ENCODE measurements at regions not wholly inside any gene's neighbourhood (a gene's known extent, or its start where the extent isn't known, plus 50 kb on each side); places are given as distances from the start of the nearest gene placed in this dataset.

DNA sequence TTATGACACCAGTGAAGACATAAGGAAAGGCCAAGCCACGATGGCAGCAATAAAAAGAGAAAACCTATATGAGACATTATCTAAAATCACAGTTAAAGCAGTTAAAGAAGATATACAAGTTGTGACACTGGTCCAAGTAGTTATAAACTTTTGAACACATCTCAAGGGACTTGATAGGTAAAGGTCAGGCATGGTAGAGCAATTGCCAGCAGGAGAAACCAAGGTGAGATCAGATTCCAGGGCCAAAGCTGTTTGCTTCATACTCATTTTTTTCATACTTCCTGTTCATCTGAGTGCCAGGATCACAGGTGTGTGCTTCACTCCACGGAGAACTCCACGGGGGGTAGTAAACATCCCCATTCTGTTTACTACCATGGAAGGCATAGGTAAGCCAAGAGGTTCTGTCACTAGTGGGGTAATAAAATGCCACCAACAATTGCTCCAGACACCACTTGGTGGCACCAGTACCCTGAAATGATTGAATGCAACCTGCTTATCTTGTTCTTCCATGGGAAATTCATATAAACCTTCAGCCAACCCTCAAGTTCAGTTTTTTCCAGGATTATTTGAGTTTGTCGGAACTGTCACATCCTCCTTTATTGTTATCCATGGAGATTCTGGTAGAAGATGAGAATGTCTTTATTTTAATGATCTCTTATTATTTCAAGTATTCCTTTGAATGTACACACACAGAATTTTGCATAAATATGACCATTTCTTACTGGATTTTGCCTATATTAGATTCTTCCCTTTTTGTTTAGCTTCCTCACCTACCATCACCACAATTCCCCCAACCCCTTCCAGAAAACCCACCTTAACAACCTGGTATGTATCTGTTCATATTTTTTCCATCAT lies 59.2 kb upstream of the TSPAN8 start:
- Histone ChIP-seq H3K9me3 (ENCODE audit: control insufficient read depth in 4 of 4, insufficient read depth in 3 of 4, low read length in 3 of 4) (no peaks in the 10 kb centered on the region), H3K36me3 (ENCODE audit: control insufficient read depth in 4 of 4, insufficient read depth in 4 of 4, low read length in 4 of 4) (no peaks in the 10 kb centered on the region), H3K27ac (ENCODE audit: low read depth in 1 of 2, low read length in 1 of 2) (no peak overlapping the region), H3K4me1 (ENCODE audit: control insufficient read depth in 5 of 5, insufficient read depth in 5 of 5, low read length in 5 of 5) (peaks cover 0 to 34% (median 0%) of the 10 kb centered on the region in 5 donors), H3K27me3 (ENCODE audit: control insufficient read depth in 3 of 3, insufficient read depth in 3 of 3, low read length in 2 of 3) (no peaks in the 10 kb centered on the region), H3K4me3 (no peak overlapping the region), H3K9ac (ENCODE audit: insufficient read depth in 1 of 2, low read length in 2 of 2) (no peak overlapping the region)
- WGBS, 2 donors: 47 to 48% methylated on average over 4 of the region's 4 CpGs
- peak in 2 of 3 donors; percentile 50 to 66 for DNase-seq
- ATAC-seq (ENCODE audit: insufficient read depth, low FRiP score): peak; percentile 46
- TF ChIP-seq, protein P1, sequence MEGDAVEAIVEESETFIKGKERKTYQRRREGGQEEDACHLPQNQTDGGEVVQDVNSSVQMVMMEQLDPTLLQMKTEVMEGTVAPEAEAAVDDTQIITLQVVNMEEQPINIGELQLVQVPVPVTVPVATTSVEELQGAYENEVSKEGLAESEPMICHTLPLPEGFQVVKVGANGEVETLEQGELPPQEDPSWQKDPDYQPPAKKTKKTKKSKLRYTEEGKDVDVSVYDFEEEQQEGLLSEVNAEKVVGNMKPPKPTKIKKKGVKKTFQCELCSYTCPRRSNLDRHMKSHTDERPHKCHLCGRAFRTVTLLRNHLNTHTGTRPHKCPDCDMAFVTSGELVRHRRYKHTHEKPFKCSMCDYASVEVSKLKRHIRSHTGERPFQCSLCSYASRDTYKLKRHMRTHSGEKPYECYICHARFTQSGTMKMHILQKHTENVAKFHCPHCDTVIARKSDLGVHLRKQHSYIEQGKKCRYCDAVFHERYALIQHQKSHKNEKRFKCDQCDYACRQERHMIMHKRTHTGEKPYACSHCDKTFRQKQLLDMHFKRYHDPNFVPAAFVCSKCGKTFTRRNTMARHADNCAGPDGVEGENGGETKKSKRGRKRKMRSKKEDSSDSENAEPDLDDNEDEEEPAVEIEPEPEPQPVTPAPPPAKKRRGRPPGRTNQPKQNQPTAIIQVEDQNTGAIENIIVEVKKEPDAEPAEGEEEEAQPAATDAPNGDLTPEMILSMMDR (IDR thresholded peaks at IDR 0.05; ENCODE audit: control extremely low read depth, extremely low read depth): no peak

- DNase-seq (peak in 1 of 3 donors; percentile 69), ATAC-seq (ENCODE audit: insufficient read depth, low FRiP score) (no peak)
- no peaks in the 10 kb centered on the region for H3K36me3 ChIP-seq (ENCODE audit: control insufficient read depth in 4 of 4, insufficient read depth in 4 of 4, low read length in 4 of 4)
- no peaks in the 10 kb centered on the region for H3K27me3 ChIP-seq (ENCODE audit: control insufficient read depth in 3 of 3, insufficient read depth in 3 of 3, low read length in 2 of 3)
- H3K4me3 ChIP-seq: no peak overlapping the region
- peaks cover 0 to 22% (median 0%) of the 10 kb centered on the region in 5 donors for H3K4me1 ChIP-seq (ENCODE audit: control insufficient read depth in 5 of 5, insufficient read depth in 5 of 5, low read length in 5 of 5)
- no peak overlapping the region for H3K9ac ChIP-seq (ENCODE audit: insufficient read depth in 1 of 2, low read length in 2 of 2)
- WGBS, 2 donors: 41 to 67% methylated on average over 6 of the region's 6 CpGs
- TF ChIP-seq, protein P1 (IDR thresholded peaks at IDR 0.05; ENCODE audit: control extremely low read depth, extremely low read depth): no peak
- H3K27ac ChIP-seq (ENCODE audit: low read depth in 1 of 2, low read length in 1 of 2): no peak overlapping the region
- peaks cover 0 to 5% (median 0%) of the 10 kb centered on the region in 4 donors for H3K9me3 ChIP-seq (ENCODE audit: control insufficient read depth in 4 of 4, insufficient read depth in 3 of 4, low read length in 3 of 4)
These were observed 56.9 kb upstream of the TSPAN8 start for GRCh38 chr12:71214511-71215285.

DNA sequence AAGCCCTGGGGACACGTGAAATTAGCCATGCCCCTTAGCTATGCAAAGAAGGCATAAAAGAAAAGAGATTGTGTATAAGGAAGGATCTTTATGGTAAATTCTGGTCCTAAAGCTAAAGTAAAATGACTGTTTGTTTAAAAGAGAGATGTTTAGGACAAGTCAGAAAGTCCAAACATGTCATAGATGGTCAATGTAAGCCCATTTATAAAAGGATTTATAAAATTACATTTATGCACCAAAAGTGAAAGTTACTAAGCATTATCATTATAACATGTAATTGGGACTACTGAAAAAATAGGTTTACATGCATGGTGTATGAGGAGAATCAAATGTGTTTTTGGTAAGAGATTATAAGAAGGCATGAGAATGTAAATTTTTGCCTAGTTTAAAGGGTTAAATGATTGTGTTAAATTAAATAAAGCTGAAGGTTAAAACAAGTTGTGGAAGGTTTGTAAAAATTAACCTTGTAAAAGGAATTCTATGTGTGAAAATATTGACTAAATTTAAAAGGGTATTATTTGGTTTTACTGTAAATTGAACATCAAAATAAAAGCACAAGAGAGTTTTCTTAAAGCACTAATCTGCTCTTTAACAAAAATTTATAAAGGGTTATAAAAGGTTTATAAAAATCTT lies 50.4 kb upstream of the TSPAN8 start:
- ATAC-seq (ENCODE audit: insufficient read depth, low FRiP score) (no peak), DNase-seq (no peak)
- H3K36me3 ChIP-seq (ENCODE audit: control insufficient read depth in 4 of 4, insufficient read depth in 4 of 4, low read length in 4 of 4): no peaks in the 10 kb centered on the region
- H3K4me1 ChIP-seq (ENCODE audit: control insufficient read depth in 5 of 5, insufficient read depth in 5 of 5, low read length in 5 of 5): no peaks in the 10 kb centered on the region
- peaks cover 0 to 5% (median 1%) of the 10 kb centered on the region in 4 donors for H3K9me3 ChIP-seq (ENCODE audit: control insufficient read depth in 4 of 4, insufficient read depth in 3 of 4, low read length in 3 of 4)
- H3K27ac ChIP-seq (ENCODE audit: low read depth in 1 of 2, low read length in 1 of 2): no peak overlapping the region
- H3K4me3 ChIP-seq: no peak overlapping the region
- H3K27me3 ChIP-seq (ENCODE audit: control insufficient read depth in 3 of 3, insufficient read depth in 3 of 3, low read length in 2 of 3): no peaks in the 10 kb centered on the region
- WGBS, 2 donors: 30 to 47% methylated on average over 1 of the region's 1 CpG
- TF ChIP-seq, protein P1 (IDR thresholded peaks at IDR 0.05; ENCODE audit: control extremely low read depth, extremely low read depth): no peak
- H3K9ac ChIP-seq (ENCODE audit: insufficient read depth in 1 of 2, low read length in 2 of 2): no peak overlapping the region
